ENCODE measurements at regions not wholly inside any gene's neighbourhood (a gene's known extent, or its start where the extent isn't known, plus 50 kb on each side); places are given as distances from the start of the nearest gene placed in this dataset.
A peak's percentile ranks its signal among the peaks of the same experiment; 100 is the strongest.

DNA sequence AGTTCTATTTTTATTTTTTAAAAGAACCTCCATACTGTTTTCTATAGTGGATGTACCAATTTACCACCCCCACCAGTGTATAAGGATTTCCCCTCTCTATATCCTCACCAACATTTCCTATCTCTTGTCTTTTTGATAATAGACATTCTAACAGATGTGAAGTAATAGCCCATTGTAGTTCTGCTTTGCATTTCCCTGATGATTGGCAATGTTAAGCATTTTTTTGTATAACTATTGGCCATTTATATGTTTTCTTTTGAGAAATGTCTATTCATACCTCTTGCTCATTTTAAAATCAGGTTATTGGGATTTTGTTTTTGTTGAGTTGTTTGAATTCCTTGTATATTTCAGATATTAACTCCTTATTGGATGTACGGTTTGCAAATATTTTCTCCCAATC, 251.1 kb upstream of the HTR2C start:
- DNase-seq (ENCODE audit: low read depth in 1 of 2, low spot score in 1 of 2): no peak
- in situ Hi-C loops (cut with HindIII; ENCODE audit: low pct_unique_long_range_greater_than_20kb, low sequenced_read_pairs): no loop called here
- no peak for TF ChIP-seq JUND (IDR thresholded peaks at IDR 0.05; ENCODE audit: low read depth)

DNA sequence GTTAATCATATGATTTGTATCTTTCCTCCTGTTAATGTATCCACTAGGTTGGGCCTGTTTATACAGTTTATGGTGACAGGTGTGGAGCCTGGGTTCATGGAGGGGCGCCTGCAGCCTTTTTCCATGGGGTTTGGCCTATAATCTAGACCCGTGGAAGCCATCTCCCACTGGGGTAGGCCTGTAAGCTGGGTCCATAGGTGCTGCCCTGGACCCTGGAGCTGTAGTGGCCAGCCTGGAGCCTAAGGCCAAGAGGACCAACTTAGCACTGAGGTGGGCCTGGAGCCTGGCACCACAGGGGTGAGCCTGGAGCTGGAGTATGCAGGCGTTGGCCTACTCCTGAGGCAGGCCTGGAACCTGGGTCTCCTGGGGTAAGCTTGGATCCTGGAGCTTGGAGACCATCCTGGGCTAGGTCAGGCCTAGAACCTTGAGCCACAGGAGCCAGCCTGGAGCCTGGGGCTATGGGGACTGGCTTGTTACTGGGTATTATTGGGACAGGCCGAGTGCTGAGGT, 249.4 kb upstream of the HTR2C start:
- in situ Hi-C loops (cut with HindIII; ENCODE audit: low pct_unique_long_range_greater_than_20kb, low sequenced_read_pairs): no loop called here

DNA sequence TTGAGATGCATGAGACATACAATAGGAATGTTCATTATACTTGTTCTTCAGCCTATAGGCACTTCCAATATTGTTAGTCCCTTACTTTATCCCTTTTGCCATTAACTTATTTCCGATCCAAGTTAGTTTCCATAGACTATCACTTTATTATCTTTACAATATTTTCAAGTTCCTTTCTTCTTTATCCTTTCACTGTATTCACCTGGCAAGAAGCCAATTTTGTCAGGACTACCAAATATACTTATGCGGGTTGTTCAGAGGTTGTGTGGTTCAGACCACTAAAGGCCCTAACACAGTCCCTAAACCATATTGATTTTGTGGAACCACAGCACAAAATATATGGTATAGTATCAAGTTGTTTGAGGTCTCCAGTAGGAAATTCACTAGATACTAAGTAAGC, 245.0 kb upstream of the HTR2C start:
- TF ChIP-seq JUND (IDR thresholded peaks at IDR 0.05; ENCODE audit: low read depth): no peak
- DNase-seq (ENCODE audit: low read depth in 1 of 2, low spot score in 1 of 2): no peak
- in situ Hi-C loops (cut with HindIII; ENCODE audit: low pct_unique_long_range_greater_than_20kb, low sequenced_read_pairs): no loop called here

More for the DNA sequence above, 249.4 kb upstream of the HTR2C start:
- DNase-seq (ENCODE audit: low read depth in 1 of 2, low spot score in 1 of 2): no peak
- no peak for TF ChIP-seq JUND (IDR thresholded peaks at IDR 0.05; ENCODE audit: low read depth)

DNA sequence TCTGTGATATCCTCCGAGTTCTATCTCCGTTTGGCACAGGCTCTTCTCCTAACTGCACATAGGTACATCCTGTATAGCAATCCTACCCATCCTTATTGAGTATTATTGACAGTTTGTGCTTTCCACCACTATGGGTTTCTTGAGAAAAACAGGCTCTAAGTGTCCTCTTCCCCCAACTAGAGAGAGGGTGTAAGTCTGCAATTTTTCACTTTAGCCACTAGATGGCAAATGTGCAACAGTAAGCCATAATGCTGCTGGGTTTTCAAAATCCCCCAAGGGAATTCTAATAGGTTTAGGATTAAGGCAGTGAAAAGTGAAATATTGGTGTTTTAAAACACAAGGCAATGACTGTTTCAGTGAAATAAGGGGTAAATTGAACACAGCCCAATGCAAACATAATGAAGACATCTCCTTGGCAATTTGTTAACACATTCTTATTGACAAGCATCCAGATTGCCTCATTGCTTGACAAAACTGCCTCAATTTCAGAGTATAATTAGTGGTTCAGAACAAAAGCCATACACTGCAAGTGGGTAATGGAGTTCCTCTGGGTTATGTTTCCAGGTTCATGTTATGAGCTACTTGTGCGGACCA, 239.0 kb upstream of the HTR2C start:
- peak in 1 of 2 experiments; percentile 28 for DNase-seq (ENCODE audit: low read depth in 1 of 2, low spot score in 1 of 2)
- TF ChIP-seq JUND (IDR thresholded peaks at IDR 0.05; ENCODE audit: low read depth): no peak
- in situ Hi-C loops (cut with HindIII; ENCODE audit: low pct_unique_long_range_greater_than_20kb, low sequenced_read_pairs): no loop called here

DNA sequence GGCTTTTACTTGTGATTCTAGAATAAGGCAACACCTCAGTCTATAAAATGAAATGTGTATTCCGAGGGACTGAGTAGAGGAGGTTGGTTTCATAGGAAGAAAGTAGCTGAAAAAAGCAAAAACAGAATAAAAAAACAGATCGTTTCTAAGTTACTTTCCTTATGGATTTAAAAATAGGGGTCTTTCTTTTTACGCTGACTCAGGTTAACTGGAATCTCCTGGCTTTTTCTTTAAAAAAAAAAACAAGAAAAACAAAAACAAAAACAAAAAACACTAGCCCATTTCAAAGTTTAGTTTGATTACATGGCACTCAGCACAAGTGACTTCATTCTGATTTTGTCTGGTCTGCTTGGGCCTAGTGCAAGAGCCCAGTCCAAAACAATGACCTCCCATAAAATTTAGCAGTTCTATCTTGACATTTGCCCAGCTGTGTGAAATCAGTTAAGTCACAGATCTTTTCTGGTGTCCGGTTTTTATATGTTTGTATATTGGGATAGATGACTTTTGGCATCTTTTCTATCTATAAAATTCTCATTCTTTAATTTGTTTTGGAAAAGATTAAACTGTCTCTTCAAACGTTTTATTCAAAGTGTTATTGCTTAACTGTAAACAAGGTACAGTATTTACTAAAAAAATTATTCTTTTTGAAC, 222.7 kb upstream of the HTR2C start:
- no peak for TF ChIP-seq JUND (IDR thresholded peaks at IDR 0.05; ENCODE audit: low read depth)
- DNase-seq (ENCODE audit: low read depth in 1 of 2, low spot score in 1 of 2): no peak

DNA sequence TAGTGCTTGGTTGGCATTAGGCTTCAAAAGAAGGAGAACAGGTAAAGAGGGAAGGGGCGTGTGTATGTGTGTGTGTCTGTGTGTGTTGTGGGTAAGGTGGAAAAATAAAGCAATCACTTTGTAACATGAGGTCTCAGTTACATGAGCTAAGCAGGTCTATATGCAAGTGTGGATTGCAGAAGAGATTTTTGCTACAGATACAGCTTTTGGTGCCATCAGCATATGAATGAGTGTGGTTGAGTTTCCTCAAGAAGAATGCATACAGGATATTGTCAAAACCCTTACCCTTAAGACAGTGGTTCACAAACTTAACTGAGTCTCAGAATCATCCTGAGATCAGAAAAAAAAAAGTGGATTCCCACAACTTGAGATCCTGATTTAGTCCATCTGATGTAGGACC, 220.5 kb upstream of the HTR2C start:
- DNase-seq (ENCODE audit: low read depth in 1 of 2, low spot score in 1 of 2): no peak
- in situ Hi-C loops (cut with HindIII; ENCODE audit: low pct_unique_long_range_greater_than_20kb, low sequenced_read_pairs): no loop called here
- no peak for TF ChIP-seq JUND (IDR thresholded peaks at IDR 0.05; ENCODE audit: low read depth)

More for the DNA sequence above, 222.7 kb upstream of the HTR2C start:
- in situ Hi-C loops (cut with HindIII; ENCODE audit: low pct_unique_long_range_greater_than_20kb, low sequenced_read_pairs): no loop called here

DNA sequence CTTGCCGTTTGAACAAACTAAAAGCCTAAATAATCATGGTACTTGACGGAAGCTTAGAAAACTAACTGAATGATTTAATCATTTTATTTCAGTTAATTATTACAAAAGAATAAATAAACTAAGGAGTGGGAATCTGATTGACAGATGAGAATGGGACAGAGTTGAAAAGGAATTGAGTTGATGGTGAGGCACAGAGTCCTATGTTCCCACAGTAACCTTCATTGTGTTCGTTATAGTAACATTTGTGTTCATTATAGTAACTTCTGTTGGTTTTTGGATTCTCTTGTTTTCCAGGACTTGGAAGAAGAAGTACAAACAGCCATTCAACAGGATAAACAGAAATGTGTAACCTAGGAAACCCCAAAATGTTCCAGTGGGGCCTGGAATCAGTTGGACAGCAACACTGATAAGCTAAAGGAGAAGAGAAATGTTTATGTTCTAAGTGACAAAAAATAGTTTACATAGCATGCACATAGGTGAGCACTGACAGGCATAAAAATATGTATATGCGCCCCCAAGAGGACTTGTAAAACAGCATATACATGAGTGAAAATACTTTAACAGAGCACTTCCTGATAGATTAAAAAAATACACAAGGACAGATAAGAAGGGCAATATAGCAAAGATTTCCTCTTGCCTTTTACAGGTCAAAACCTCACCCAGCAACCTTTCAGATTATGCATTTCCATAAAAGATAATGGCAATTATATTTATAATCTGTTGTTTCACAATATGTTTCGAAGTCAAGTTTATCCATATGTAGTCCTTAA, 218.6 kb upstream of the HTR2C start:
- no peak for TF ChIP-seq JUND (IDR thresholded peaks at IDR 0.05; ENCODE audit: low read depth)
- no peak for DNase-seq (ENCODE audit: low read depth in 1 of 2, low spot score in 1 of 2)
- in situ Hi-C loops (cut with HindIII; ENCODE audit: low pct_unique_long_range_greater_than_20kb, low sequenced_read_pairs): no loop called here

DNA sequence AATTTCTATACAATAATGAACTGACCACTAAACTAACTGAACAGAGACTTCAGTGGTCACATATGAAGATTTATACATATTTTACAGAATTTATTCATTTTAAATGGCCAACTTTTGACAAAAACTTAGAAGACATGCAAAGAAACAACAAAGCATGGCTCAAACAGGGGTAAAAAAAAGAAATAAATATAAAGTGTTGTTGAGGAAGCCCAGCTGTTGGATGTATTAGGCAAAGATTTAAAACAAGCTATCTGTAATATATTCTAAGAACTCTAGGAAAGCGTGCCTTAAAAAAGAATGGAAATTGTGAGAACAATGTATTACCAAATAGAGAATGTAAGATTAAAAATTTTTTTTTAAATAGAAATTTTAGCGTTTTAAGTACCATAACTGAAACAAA, 210.9 kb upstream of the HTR2C start:
- no peak for DNase-seq (ENCODE audit: low read depth in 1 of 2, low spot score in 1 of 2)
- no peak for TF ChIP-seq JUND (IDR thresholded peaks at IDR 0.05; ENCODE audit: low read depth)
- in situ Hi-C loops (cut with HindIII; ENCODE audit: low pct_unique_long_range_greater_than_20kb, low sequenced_read_pairs): no loop called here

DNA sequence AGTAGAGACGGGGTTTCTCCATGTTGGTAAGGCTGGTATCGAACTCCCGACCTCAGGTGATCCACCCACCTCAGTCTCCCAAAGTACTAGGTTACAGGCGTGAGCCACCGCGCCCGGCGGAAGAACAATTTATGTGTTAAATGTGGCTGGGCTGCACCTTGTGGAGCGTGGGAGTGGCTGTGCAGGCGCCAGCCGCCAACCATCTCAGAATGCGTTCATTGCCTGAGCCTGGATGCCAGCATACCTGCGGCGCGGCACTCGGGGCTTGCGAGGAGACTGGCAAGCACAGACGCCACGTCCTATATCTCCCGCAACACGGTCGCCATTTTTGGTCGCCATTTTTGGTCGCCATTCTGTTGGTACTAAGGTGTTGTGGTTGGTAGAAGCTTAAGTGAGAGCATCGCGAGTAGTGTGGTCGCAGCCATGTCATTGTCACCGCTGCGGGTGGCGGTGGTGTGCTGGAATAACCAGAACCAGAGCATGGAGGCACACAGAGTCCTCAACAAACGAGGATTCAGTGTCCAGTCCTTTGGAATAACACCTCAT, 193.6 kb upstream of the HTR2C start:
- in situ Hi-C loops (cut with HindIII; ENCODE audit: low pct_unique_long_range_greater_than_20kb, low sequenced_read_pairs): no loop called here
- TF ChIP-seq JUND (IDR thresholded peaks at IDR 0.05; ENCODE audit: low read depth): no peak
- DNase-seq (ENCODE audit: low read depth in 1 of 2, low spot score in 1 of 2): no peak
